ENCODE measurements at regions not wholly inside any gene's neighbourhood (a gene's known extent, or its start where the extent isn't known, plus 50 kb on each side); places are given as distances from the start of the nearest gene placed in this dataset.

DNA sequence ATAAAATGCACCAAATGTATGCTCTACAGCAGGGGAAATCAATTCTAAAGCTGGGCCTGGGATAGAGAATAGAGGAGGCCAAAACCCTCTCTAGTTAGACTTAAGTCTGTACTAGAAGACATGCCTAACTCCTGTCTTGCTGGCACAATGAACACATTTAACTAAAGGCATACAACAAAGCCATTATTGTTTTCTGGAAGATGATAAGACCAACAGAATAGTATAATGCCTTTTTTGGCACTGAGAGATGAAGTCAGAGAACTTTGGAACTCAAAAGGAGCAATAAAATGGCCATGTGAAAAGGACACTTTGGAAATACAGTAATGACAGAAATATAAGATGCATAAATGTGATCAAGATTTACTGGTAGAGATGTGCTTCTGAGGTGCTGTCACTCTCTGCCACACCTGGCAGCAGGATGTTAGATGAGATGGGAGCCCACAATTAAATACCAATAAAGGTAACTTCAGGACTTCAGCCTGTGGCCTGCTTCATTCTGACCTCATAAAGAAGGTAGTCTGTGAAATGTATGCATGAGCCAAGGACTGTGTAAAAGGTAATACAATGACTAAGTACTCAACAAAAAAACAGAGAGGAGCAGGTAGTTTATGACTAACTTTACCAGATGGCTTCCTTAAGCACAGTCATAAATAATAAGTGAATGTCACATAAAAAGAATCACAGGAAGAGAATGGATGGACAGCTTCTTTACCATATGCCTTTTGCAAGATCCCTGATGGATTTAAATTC is 333.4 kb downstream of the BCKDHB start:
- Histone ChIP-seq H4K5ac (ENCODE audit: insufficient read length, low read depth, low read length) (no peak overlapping the region), H4K91ac (replicated peaks; ENCODE audit: insufficient read length, low read length) (no peak overlapping the region), H3K36me3 (ENCODE audit: control insufficient read depth in 2 of 4, insufficient read depth in 4 of 4, low read length in 3 of 4) (no peaks in the 10 kb centered on the region), H3K23ac (ENCODE audit: insufficient read length) (no peak overlapping the region), H4K8ac (ENCODE audit: extremely low read depth, insufficient read depth, low read length) (no peak overlapping the region), H3K9me3 (ENCODE audit: insufficient read depth in 2 of 2, low read depth in 1 of 2, low read length in 1 of 2) (no peaks in the 10 kb centered on the region), H2BK15ac (ENCODE audit: low read length) (no peak overlapping the region), H3K18ac (ENCODE audit: extremely low read depth, low read length) (no peak overlapping the region), H3K23me2 (ENCODE audit: low read depth, low read length) (no peaks in the 10 kb centered on the region), H2AK5ac (ENCODE audit: low read depth, low read length) (no peak overlapping the region), H3K4me3 (ENCODE audit: extremely low read depth in 1 of 4, insufficient read depth in 2 of 4, low read depth in 3 of 4, low read length in 4 of 4) (no peak overlapping the region), H2AFZ (ENCODE audit: low read length) (no peak overlapping the region), H3K4me2 (ENCODE audit: insufficient read depth in 1 of 2, low read depth in 2 of 2, low read length in 2 of 2) (no peak overlapping the region), H3K27me3 (replicated peaks in 1 of 4; ENCODE audit: control insufficient read depth in 3 of 4, extremely low read depth in 1 of 4, insufficient read depth in 3 of 4, low read length in 3 of 4) (no peaks in the 10 kb centered on the region), H2BK20ac (ENCODE audit: low read length) (no peak overlapping the region), H3K79me2 (ENCODE audit: control insufficient read depth in 1 of 2, insufficient read depth in 2 of 2, low read length in 2 of 2) (no peaks in the 10 kb centered on the region), H2BK5ac (ENCODE audit: low read depth, low read length) (no peak overlapping the region), H2BK120ac (replicated peaks; ENCODE audit: low read depth, low read length) (no peak overlapping the region), H3K9ac (replicated peaks in 1 of 4; ENCODE audit: extremely low read depth in 1 of 4, low read depth in 3 of 4, low read length in 3 of 4) (no peak overlapping the region), H2BK12ac (ENCODE audit: low read depth, low read length) (no peak overlapping the region), H3K56ac (replicated peaks; ENCODE audit: insufficient read length, low read depth, low read length) (no peak overlapping the region), H3K27ac (ENCODE audit: low read depth, low read length) (no peak overlapping the region), H3K4me1 (replicated peaks in 1 of 4; ENCODE audit: control insufficient read depth in 3 of 4, insufficient read depth in 4 of 4, low read length in 3 of 4) (peaks cover 0 to 3% (median 0%) of the 10 kb centered on the region in 4 experiments; a peak in 2 of 7 replicates), H3K14ac (ENCODE audit: insufficient read length) (no peak overlapping the region), H3K4ac (replicated peaks; ENCODE audit: insufficient read length, low read depth, low read length) (no peak overlapping the region), H3K79me1 (ENCODE audit: low read depth, low read length) (no peaks in the 10 kb centered on the region), H4K20me1 (replicated peaks in 1 of 2; ENCODE audit: control insufficient read depth in 1 of 2, insufficient read depth in 2 of 2, low read length in 2 of 2) (no peaks in the 10 kb centered on the region)
- DNase-seq (ENCODE audit: low read depth in 1 of 2, low spot score in 2 of 2), result no peak
- ChIA-PET POLR2A (ENCODE audit: partially characterized antibody) (interaction anchor here (1.5 kb wide), 1 partner anchor 15 kb away, joined by 3 read pairs; no protein-coding TSS in a partner anchor), CTCF (ENCODE audit: partially characterized antibody) (no interaction called here)
- no peak for FAIRE-seq
- TF ChIP-seq TCF12 (IDR thresholded peaks at IDR 0.05; ENCODE audit: low read depth, low read length) (no peak), NRF1 (IDR thresholded peaks at IDR 0.05; ENCODE audit: low read depth, low read length) (no peak), ZNF274 (IDR thresholded peaks at IDR 0.05; ENCODE audit: borderline replicate concordance, extremely low read depth, low read length) (no peak)

All from H1 (cell line).